Panc1 (cell line): ENCODE measurements at regions not wholly inside any gene's neighbourhood (a gene's known extent, or its start where the extent isn't known, plus 50 kb on each side); places are given as distances from the start of the nearest gene placed in this dataset.

Experiments
- CTCF ChIP-seq: fragments of 450-650 bp; IDR thresholded peaks from 2 replicates; pipeline ENCODE4 v1.5.1; 2017; ENCODE audit warnings: mild to moderate bottlenecking
- POLR2AphosphoS5 ChIP-seq: IDR thresholded peaks from 2 replicates; pipeline ENCODE4 v1.6.1; 2012; ENCODE audit warnings: mild to moderate bottlenecking, low read depth, low read length, moderate library complexity
- REST ChIP-seq, 2 experiments: IDR thresholded peaks; 2 replicates each; pipeline ENCODE4 v1.6.1; 2011 to 2012; ENCODE audit warnings: low read depth in 2 of 2, control low read depth in 1 of 2, low read length in 1 of 2, mild to moderate bottlenecking in 1 of 2, moderate library complexity in 1 of 2; ENCODE audit not compliant: insufficient read depth in 1 of 2

- no peak for TF ChIP-seq CTCF
- no peak for TF ChIP-seq REST (IDR thresholded peaks at IDR 0.05; ENCODE audit: insufficient read depth in 1 of 2, low read depth in 2 of 2, low read length in 1 of 2)
- no peak for TF ChIP-seq POLR2AphosphoS5
Measured at GRCh38 chr2:120977582-120978358, 242.1 kb downstream of the GLI2 start.
